GM12878 (cell line): ENCODE measurements at regions not wholly inside any gene's neighbourhood (a gene's known extent, or its start where the extent isn't known, plus 50 kb on each side); places are given as distances from the start of the nearest gene placed in this dataset.

Experiments
- ATAC-seq: fragments of 200-7000 bp; cut with Tn5 transposase; 3 replicates; pipeline ENCODE4 v1.9.1; 2020; ENCODE audit warnings: mild to moderate bottlenecking, moderate library complexity
- BruUV-seq: library from RNA; stranded (reverse); fragments of 400-500 nt; replicated peaks from 2 replicates; lab custom pipeline; 2021; lab: Mats Ljungman, UMichigan
- CTCF ChIA-PET: fragments of 300-600 bp; sonication (Branson Sonifier 250); formaldehyde crosslinking; extraction: SDS; loops from one replicate; lab custom pipeline; 2021; ENCODE audit warnings: inconsistent platforms; lab: Yijun Ruan, JAX
- POLR2A ChIA-PET: fragments of 350-600 bp; formaldehyde crosslinking; extraction: SDS; loops from one replicate; lab custom pipeline; 2021; ENCODE audit warnings: inconsistent platforms; lab: Charles Lee
- RAD21 ChIA-PET: fragments of 300-600 bp; sonication (Branson Sonifier 250); formaldehyde crosslinking; loops from one replicate; lab custom pipeline; 2023; ENCODE audit warnings: antibody characterized with exemption; ENCODE audit not compliant: unreplicated experiment; lab: Charles Lee
- SMC1A ChIA-PET: fragments of 300-600 bp; sonication (Branson Sonifier 250); formaldehyde crosslinking; loops from one replicate; lab custom pipeline; 2023; ENCODE audit not compliant: unreplicated experiment, uncharacterized antibody; lab: Charles Lee
- DNase-seq: peaks from one replicate; pipeline ENCODE4 v3.0.0-alpha.2; 2011; ENCODE audit warnings: low read depth, low spot score
- FAIRE-seq: peaks from 3 replicates; lab custom pipeline; 2011; peaks lifted over from hg19 to GRCh38; lab: Jason Lieb, UNC
- H2AFZ ChIP-seq: 2 replicates; pipeline ENCODE4 v1.6.0; 2011; ENCODE audit warnings: low read depth, low read length, control low read depth; ENCODE audit not compliant: control insufficient read depth
- H3K27ac ChIP-seq: 2 replicates; pipeline ENCODE4 v1.5.1; 2011; ENCODE audit warnings: control low read depth; ENCODE audit not compliant: control insufficient read depth, insufficient read depth
- H3K27me3 ChIP-seq, 2 experiments: replicated peaks in 1 of 2; 2 replicates each; pipeline versions ENCODE4 v1.6.0 to v1.6.1; 2011; ENCODE audit warnings: low read length in 1 of 2; ENCODE audit not compliant: control insufficient read depth in 2 of 2, insufficient read depth in 2 of 2
- H3K36me3 ChIP-seq, 2 experiments: 2 replicates each; pipeline ENCODE4 v1.5.1; 2011; ENCODE audit warnings: low read length in 1 of 2; ENCODE audit not compliant: control insufficient read depth in 2 of 2, insufficient read depth in 2 of 2
- H3K4me1 ChIP-seq: 2 replicates; pipeline ENCODE4 v1.6.1; 2011; ENCODE audit warnings: mild to moderate bottlenecking, low read length, moderate library complexity, mixed read lengths; ENCODE audit not compliant: control insufficient read depth, insufficient read depth
- H3K4me2 ChIP-seq: 2 replicates; pipeline ENCODE4 v1.6.0; 2011; ENCODE audit warnings: control low read depth; ENCODE audit not compliant: control insufficient read depth, insufficient read depth
- H3K4me3 ChIP-seq: fragments of 200-600 bp; sonication (generic); 2 replicates; pipeline ENCODE4 v1.5.1; 2016
- H3K79me2 ChIP-seq: 2 replicates; pipeline ENCODE4 v1.6.0; 2011; ENCODE audit warnings: low read length; ENCODE audit not compliant: control insufficient read depth, insufficient read depth
- H3K9ac ChIP-seq: 2 replicates; pipeline ENCODE4 v1.8.0; 2011; ENCODE audit warnings: low read length, control low read depth, mixed read lengths; ENCODE audit not compliant: control insufficient read depth, insufficient read depth
- H3K9me3 ChIP-seq: replicated peaks from 3 replicates; pipeline ENCODE4 v1.5.1; 2011; ENCODE audit warnings: mild to moderate bottlenecking, low read length; ENCODE audit not compliant: control insufficient read depth, insufficient read depth
- H4K20me1 ChIP-seq: 2 replicates; pipeline ENCODE4 v1.6.0; 2011; ENCODE audit not compliant: control insufficient read depth, insufficient read depth
- BRCA1 ChIP-seq: IDR thresholded peaks from 2 replicates; pipeline ENCODE4 v1.6.1; 2011; ENCODE audit warnings: low read depth, low read length, improper control_type of control experiment
- CHD2 ChIP-seq: IDR thresholded peaks from 2 replicates; pipeline ENCODE4 v1.6.1; 2011; ENCODE audit warnings: low read depth, low read length, improper control_type of control experiment, borderline replicate concordance
- CREB1 ChIP-seq: IDR thresholded peaks from 2 replicates; pipeline ENCODE4 v1.6.1; 2012; ENCODE audit warnings: low read depth, mild to moderate bottlenecking, inconsistent platforms
- CTCF ChIP-seq, 3 experiments: IDR thresholded peaks in 2 of 3; conservative IDR thresholded peaks in 1 of 3; 2 replicates each; pipeline ENCODE4 v1.5.1; 2011; ENCODE audit warnings: low read depth in 3 of 3, low read length in 3 of 3, mild to moderate bottlenecking in 3 of 3, control low read depth in 2 of 3, moderate library complexity in 2 of 3, inconsistent platforms in 1 of 3, mixed read lengths in 1 of 3; ENCODE audit not compliant: control insufficient read depth in 2 of 3, insufficient read depth in 1 of 3; ENCODE audit errors: extremely low read depth in 1 of 3
- GATAD2B ChIP-seq: fragments of 450-650 bp; conservative IDR thresholded peaks from 2 replicates; pipeline ENCODE4 v1.6.1; 2017; ENCODE audit warnings: low read depth, mild to moderate bottlenecking, moderate library complexity
- MAX ChIP-seq: IDR thresholded peaks from 2 replicates; pipeline ENCODE4 v1.6.1; 2012; ENCODE audit warnings: low read depth, low read length, improper control_type of control experiment
- MEF2B ChIP-seq: fragments of 450-650 bp; IDR thresholded peaks from 2 replicates; pipeline ENCODE4 v1.6.1; 2018; ENCODE audit warnings: mild to moderate bottlenecking, moderate library complexity; ENCODE audit not compliant: partially characterized antibody, poor library complexity, severe bottlenecking
- NKRF ChIP-seq: fragments of 450-650 bp; conservative IDR thresholded peaks from 2 replicates; pipeline ENCODE4 v1.6.1; 2017; ENCODE audit warnings: mild to moderate bottlenecking, moderate library complexity
- RFX5 ChIP-seq: IDR thresholded peaks from 2 replicates; pipeline ENCODE4 v1.6.1; 2011; ENCODE audit warnings: low read depth, low read length, improper control_type of control experiment
- SIN3A ChIP-seq: IDR thresholded peaks from 2 replicates; pipeline ENCODE4 v1.6.1; 2012; ENCODE audit warnings: low read depth, low read length, improper control_type of control experiment
- SIX5 ChIP-seq: IDR thresholded peaks from 2 replicates; pipeline ENCODE4 v1.6.1; 2011; ENCODE audit warnings: mild to moderate bottlenecking, low read depth, low read length, moderate library complexity; ENCODE audit not compliant: severe bottlenecking
- ZNF217 ChIP-seq: fragments of 450-650 bp; IDR thresholded peaks from 2 replicates; pipeline ENCODE4 v1.6.1; 2017; ENCODE audit warnings: antibody characterized with exemption, mild to moderate bottlenecking
- ZNF24 ChIP-seq: fragments of 450-650 bp; IDR thresholded peaks from 2 replicates; pipeline ENCODE4 v1.6.1; 2017; ENCODE audit warnings: antibody characterized with exemption, mild to moderate bottlenecking
- ZNF592 ChIP-seq: fragments of 450-650 bp; IDR thresholded peaks from 2 replicates; pipeline ENCODE4 v1.6.1; 2017; ENCODE audit warnings: mild to moderate bottlenecking, moderate library complexity
- WGBS: methylation state at CpG from one replicate; pipeline ENCODE4 v1.1.6; 2016; ENCODE audit warnings: low lambda C conversion rate; ENCODE audit not compliant: insufficient replicate concordance, insufficient coverage; ENCODE audit errors: missing lambda C conversion rate; 5-methylcytosine and 5-hydroxymethylcytosine counted together
- in situ Hi-C: fragments of 300-500 bp; cut with MboI; formaldehyde crosslinking; loops from 9 replicates; pipeline ENCODE4 v1.14.3; 2018; ENCODE audit warnings: mixed read lengths
- intact Hi-C: fragments of 100-400 bp; cut with micrococcal nuclease; formaldehyde crosslinking; loops from one replicate; pipeline ENCODE4 v1.14.2; 2022; ENCODE audit not compliant: unreplicated experiment

GRCh38 chr1:81554108-81554507, 246.6 kb upstream of the ADGRL2 start (continued):
- no peak for TF ChIP-seq ZNF592
- TF ChIP-seq, all 136 proteins: peak for 0

GRCh38 chr1:81553503-81553902, 247.2 kb upstream of the ADGRL2 start:
- BruUV-seq, result no TSS peak
- FAIRE-seq (no peak), DNase-seq (no peak), ATAC-seq (no peak)
- intact Hi-C loops (no loop called here), in situ Hi-C loops (no loop called here)
- Histone ChIP-seq H3K9me3 (no peaks in the 10 kb centered on the region), H3K4me3 (no peak overlapping the region), H4K20me1 (no peaks in the 10 kb centered on the region), H3K4me2 (no peak overlapping the region), H3K36me3 (no peaks in the 10 kb centered on the region), H3K27me3 (no peaks in the 10 kb centered on the region), H3K9ac (no peak overlapping the region), H3K27ac (no peak overlapping the region), H2AFZ (no peak overlapping the region), H3K4me1 (peaks cover 15% of the 10 kb centered on the region), H3K79me2 (no peaks in the 10 kb centered on the region)
- CTCF ChIA-PET, result interaction anchor here (1.0 to 8.8 kb wide), 7 partner anchors 9 to 337 kb away, joined by 3 to 340 read pairs (median 5); no protein-coding TSS in a partner anchor
- WGBS, result 0% methylated on average over 1 of the region's 1 CpG
- SMC1A ChIA-PET, result interaction anchor here (0.8 to 13.4 kb wide), 11 partner anchors 8 to 219 kb away, joined by 3 to 407 read pairs (median 4); no protein-coding TSS in a partner anchor
- RAD21 ChIA-PET, result interaction anchor here (0.9 to 7.9 kb wide), 6 partner anchors 21 to 206 kb away, joined by 3 to 296 read pairs (median 16); no protein-coding TSS in a partner anchor
- POLR2A ChIA-PET, result interaction anchor here (0.7 to 1.2 kb wide), 2 partner anchors 25 to 44 kb away, joined by 3 to 4 read pairs; no protein-coding TSS in a partner anchor
- TF ChIP-seq CREB1 (no peak), BRCA1 (no peak), CTCF (IDR thresholded peaks at IDR 0.05 in 2 of 3, conservative IDR thresholded peaks at IDR 0.05 in 1 of 3; ENCODE audit: control insufficient read depth in 2 of 3, extremely low read depth in 1 of 3, insufficient read depth in 1 of 3, low read depth in 3 of 3, low read length in 3 of 3) (no peak), GATAD2B (no peak), ZNF217 (no peak), SIX5 (no peak), NKRF (no peak), ZNF24 (no peak), SIN3A (no peak), CHD2 (no peak), MEF2B (no peak), RFX5 (no peak), MAX (no peak)
